Epithelial cell of esophagus (primary cell): ENCODE measurements at regions not wholly inside any gene's neighbourhood (a gene's known extent, or its start where the extent isn't known, plus 50 kb on each side); places are given as distances from the start of the nearest gene placed in this dataset.

Source experiments
- DNase-seq: peaks from one replicate; pipeline ENCODE4 v3.0.0; 2010; ENCODE audit warnings: low read depth
- H3K4me3 ChIP-seq: 2 replicates; pipeline ENCODE4 v1.5.1; 2011; ENCODE audit warnings: mild to moderate bottlenecking, low read length, control low read depth
- CTCF ChIP-seq: IDR thresholded peaks from 2 replicates; pipeline ENCODE4 v1.5.1; 2011; ENCODE audit warnings: low read depth, mild to moderate bottlenecking, low read length, control low read depth, inconsistent platforms; ENCODE audit not compliant: insufficient read depth; ENCODE audit errors: missing control alignments

- no peak overlapping the region for H3K4me3 ChIP-seq
- no peak for TF ChIP-seq CTCF
These were observed 921.7 kb upstream of the EPHA5 start for GRCh38 chr4:66591968-66592367.

GRCh38 chr4:66590488-66591215 lies 920.4 kb upstream of the EPHA5 start:
- DNase-seq = peak; percentile 26
- TF ChIP-seq CTCF = no peak
- no peak overlapping the region for H3K4me3 ChIP-seq

More at GRCh38 chr4:66591968-66592367, 921.7 kb upstream of the EPHA5 start:
- DNase-seq = no peak

- DNase-seq = no peak
- TF ChIP-seq CTCF = no peak
- H3K4me3 ChIP-seq = no peak overlapping the region
These were observed 918.9 kb upstream of the EPHA5 start for GRCh38 chr4:66589183-66589582.

GRCh38 chr4:66585767-66586166 lies 915.5 kb upstream of the EPHA5 start:
- no peak for DNase-seq
- H3K4me3 ChIP-seq = no peak overlapping the region
- TF ChIP-seq CTCF = no peak

GRCh38 chr4:66577922-66578321 lies 907.6 kb upstream of the EPHA5 start:
- no peak overlapping the region for H3K4me3 ChIP-seq
- DNase-seq = no peak
- TF ChIP-seq CTCF = no peak

- no peak overlapping the region for H3K4me3 ChIP-seq
These were observed 904.9 kb upstream of the EPHA5 start for GRCh38 chr4:66575008-66575696.

More at GRCh38 chr4:66575008-66575696, 904.9 kb upstream of the EPHA5 start:
- DNase-seq = peak; percentile 81
- TF ChIP-seq CTCF = no peak
